DOHH2 (cell line): ENCODE measurements at regions not wholly inside any gene's neighbourhood (a gene's known extent, or its start where the extent isn't known, plus 50 kb on each side); places are given as distances from the start of the nearest gene placed in this dataset.

Experiments used
- H3F3A ChIP-seq: fragments of 200-600 bp; sonication (generic), shearing (Covaris generic); 2 replicates; pipeline ENCODE4 v1.6.0; 2016; ENCODE audit warnings: antibody characterized with exemption, mild to moderate bottlenecking; ENCODE audit not compliant: control insufficient read depth, insufficient read depth
- H3K27ac ChIP-seq: fragments of 200-600 bp; sonication (generic); 2 replicates; pipeline ENCODE4 v1.5.1; 2014; ENCODE audit warnings: low read depth, mild to moderate bottlenecking, low read length, moderate library complexity
- H3K27me3 ChIP-seq: fragments of 200-600 bp; sonication (generic); 2 replicates; pipeline ENCODE4 v1.6.1; 2014; ENCODE audit warnings: mild to moderate bottlenecking, low read length, mixed read lengths; ENCODE audit not compliant: control insufficient read depth
- H3K36me3 ChIP-seq: fragments of 200-600 bp; sonication (generic); 2 replicates; pipeline ENCODE4 v1.6.1; 2014; ENCODE audit warnings: mild to moderate bottlenecking, low read length, moderate library complexity, mixed read lengths; ENCODE audit not compliant: control insufficient read depth
- H3K4me1 ChIP-seq: fragments of 200-600 bp; sonication (generic); 2 replicates; pipeline ENCODE4 v1.6.1; 2014; ENCODE audit warnings: mild to moderate bottlenecking, low read length, mixed read lengths; ENCODE audit not compliant: control insufficient read depth
- H3K4me2 ChIP-seq: fragments of 200-600 bp; sonication (generic); 2 replicates; pipeline ENCODE4 v1.6.0; 2014; ENCODE audit warnings: mild to moderate bottlenecking, low read length, moderate library complexity
- H3K4me3 ChIP-seq: fragments of 200-600 bp; sonication (generic); 2 replicates; pipeline ENCODE4 v1.5.1; 2014; ENCODE audit warnings: mild to moderate bottlenecking, low read length, mixed read lengths
- H3K79me2 ChIP-seq: fragments of 200-600 bp; sonication (generic); 2 replicates; pipeline ENCODE4 v1.6.1; 2014; ENCODE audit warnings: mild to moderate bottlenecking, low read length, mixed read lengths; ENCODE audit not compliant: control insufficient read depth
- H3K9me2 ChIP-seq: fragments of 200-600 bp; sonication (generic); replicated peaks from 2 replicates; pipeline ENCODE4 v1.6.1; 2014; ENCODE audit warnings: mild to moderate bottlenecking, low read length, mixed read lengths; ENCODE audit not compliant: control insufficient read depth
- H3K9me3 ChIP-seq: fragments of 200-600 bp; sonication (generic); 2 replicates; pipeline ENCODE4 v1.6.1; 2014; ENCODE audit warnings: antibody characterized with exemption, low read length, mixed read lengths; ENCODE audit not compliant: control insufficient read depth, insufficient read depth
- H4K20me1 ChIP-seq: fragments of 200-600 bp; sonication (generic); 2 replicates; pipeline ENCODE4 v1.6.0; 2014; ENCODE audit warnings: low read depth, mild to moderate bottlenecking, antibody characterized with exemption, low read length, moderate library complexity; ENCODE audit not compliant: control insufficient read depth, insufficient read depth
- EZH2phosphoT487 ChIP-seq: fragments of 200-600 bp; sonication (generic); IDR thresholded peaks from 2 replicates; pipeline ENCODE4 v1.6.1; 2017; ENCODE audit warnings: borderline replicate concordance, mild to moderate bottlenecking, antibody characterized with exemption, low read length, moderate library complexity, mixed read lengths
- TF ChIP-seq, protein P1 (sequence below): fragments of 200-600 bp; sonication (generic); IDR thresholded peaks from one replicate; pipeline ENCODE4 v1.5.1; 2014; ENCODE audit warnings: antibody characterized with exemption, mild to moderate bottlenecking, low read depth, low read length; ENCODE audit not compliant: poor library complexity, severe bottlenecking

DNA sequence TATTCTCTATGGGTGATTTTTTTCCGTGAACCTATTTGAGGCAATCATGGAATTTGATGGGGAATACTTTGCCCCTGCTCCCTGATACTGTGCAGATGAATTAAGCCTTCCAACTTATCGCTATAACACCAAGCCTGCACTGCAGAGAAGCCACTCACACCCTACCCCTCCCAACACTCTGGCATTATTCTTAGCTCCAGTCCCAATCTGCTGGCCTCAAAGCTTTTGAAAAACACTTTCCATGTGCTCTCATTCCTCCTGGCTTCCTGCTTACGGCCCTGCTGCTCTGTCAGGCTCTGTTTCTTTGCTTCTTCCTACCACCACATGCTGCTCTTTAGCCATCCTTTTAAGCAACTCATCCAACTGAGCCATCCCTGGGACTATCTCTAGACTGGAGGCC lies 327.8 kb upstream of the SLCO3A1 start:
- no peaks in the 10 kb centered on the region for H3K79me2 ChIP-seq
- no peak overlapping the region for H3K4me2 ChIP-seq
- no peaks in the 10 kb centered on the region for H3K27me3 ChIP-seq
- H4K20me1 ChIP-seq: no peaks in the 10 kb centered on the region
- no peak for TF ChIP-seq EZH2phosphoT487
- TF ChIP-seq, protein P1, sequence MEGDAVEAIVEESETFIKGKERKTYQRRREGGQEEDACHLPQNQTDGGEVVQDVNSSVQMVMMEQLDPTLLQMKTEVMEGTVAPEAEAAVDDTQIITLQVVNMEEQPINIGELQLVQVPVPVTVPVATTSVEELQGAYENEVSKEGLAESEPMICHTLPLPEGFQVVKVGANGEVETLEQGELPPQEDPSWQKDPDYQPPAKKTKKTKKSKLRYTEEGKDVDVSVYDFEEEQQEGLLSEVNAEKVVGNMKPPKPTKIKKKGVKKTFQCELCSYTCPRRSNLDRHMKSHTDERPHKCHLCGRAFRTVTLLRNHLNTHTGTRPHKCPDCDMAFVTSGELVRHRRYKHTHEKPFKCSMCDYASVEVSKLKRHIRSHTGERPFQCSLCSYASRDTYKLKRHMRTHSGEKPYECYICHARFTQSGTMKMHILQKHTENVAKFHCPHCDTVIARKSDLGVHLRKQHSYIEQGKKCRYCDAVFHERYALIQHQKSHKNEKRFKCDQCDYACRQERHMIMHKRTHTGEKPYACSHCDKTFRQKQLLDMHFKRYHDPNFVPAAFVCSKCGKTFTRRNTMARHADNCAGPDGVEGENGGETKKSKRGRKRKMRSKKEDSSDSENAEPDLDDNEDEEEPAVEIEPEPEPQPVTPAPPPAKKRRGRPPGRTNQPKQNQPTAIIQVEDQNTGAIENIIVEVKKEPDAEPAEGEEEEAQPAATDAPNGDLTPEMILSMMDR: no peak
- no peaks in the 10 kb centered on the region for H3F3A ChIP-seq
- H3K27ac ChIP-seq: no peak overlapping the region
- H3K9me3 ChIP-seq: no peaks in the 10 kb centered on the region
- no peak overlapping the region for H3K4me3 ChIP-seq
- H3K36me3 ChIP-seq: no peaks in the 10 kb centered on the region
- no peaks in the 10 kb centered on the region for H3K4me1 ChIP-seq
- no peaks in the 10 kb centered on the region for H3K9me2 ChIP-seq

DNA sequence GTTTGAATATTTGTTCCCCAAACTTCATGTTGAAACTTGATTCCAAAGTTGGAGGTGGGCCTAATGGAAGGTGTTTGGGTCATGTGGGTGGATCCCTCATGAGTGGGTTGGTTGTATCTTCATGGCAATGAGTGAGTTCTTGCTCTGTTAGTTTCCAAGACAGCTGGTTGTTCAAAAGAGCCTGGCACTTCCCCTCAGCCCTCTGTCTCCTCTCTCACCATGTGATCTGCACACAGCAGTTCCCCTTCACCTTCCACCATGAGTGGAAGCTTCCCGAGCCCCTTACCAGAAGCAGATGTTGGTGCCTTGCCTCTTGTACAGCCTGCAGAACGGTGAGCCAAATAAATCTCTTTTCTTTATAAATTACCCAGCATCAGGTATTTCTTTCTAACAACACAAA lies 327.1 kb upstream of the SLCO3A1 start:
- no peaks in the 10 kb centered on the region for H3K27me3 ChIP-seq
- no peaks in the 10 kb centered on the region for H3F3A ChIP-seq
- H3K9me2 ChIP-seq: no peaks in the 10 kb centered on the region
- no peak overlapping the region for H3K4me3 ChIP-seq
- H3K36me3 ChIP-seq: no peaks in the 10 kb centered on the region
- no peaks in the 10 kb centered on the region for H4K20me1 ChIP-seq
- TF ChIP-seq, protein P1: no peak
- no peak for TF ChIP-seq EZH2phosphoT487
- no peak overlapping the region for H3K4me2 ChIP-seq
- H3K27ac ChIP-seq: no peak overlapping the region
- H3K79me2 ChIP-seq: no peaks in the 10 kb centered on the region
- no peaks in the 10 kb centered on the region for H3K4me1 ChIP-seq
- no peaks in the 10 kb centered on the region for H3K9me3 ChIP-seq

DNA sequence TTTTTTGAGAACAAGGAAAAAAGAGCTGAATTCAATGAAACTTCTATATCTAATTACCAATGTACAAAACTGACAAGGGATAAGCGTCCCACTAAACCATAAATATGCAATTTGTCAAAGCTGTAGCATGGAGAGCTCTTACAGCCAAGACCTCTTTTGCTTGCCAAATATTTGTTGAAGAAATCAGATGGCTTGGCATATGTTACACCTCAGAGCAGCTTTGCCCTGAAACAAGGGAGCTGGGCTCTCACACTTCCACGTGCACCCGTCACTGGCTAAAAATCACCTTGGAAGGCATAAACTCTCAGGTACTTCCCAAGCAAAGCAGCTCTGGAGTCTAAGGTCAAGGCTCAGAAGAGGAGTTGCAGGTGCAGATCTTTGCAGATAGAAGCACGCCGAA lies 324.7 kb upstream of the SLCO3A1 start:
- no peak for TF ChIP-seq EZH2phosphoT487
- TF ChIP-seq, protein P1: no peak
- H3K4me1 ChIP-seq: no peaks in the 10 kb centered on the region
- no peaks in the 10 kb centered on the region for H3K36me3 ChIP-seq
- H3K27ac ChIP-seq: no peak overlapping the region
- H3K79me2 ChIP-seq: no peaks in the 10 kb centered on the region
- no peaks in the 10 kb centered on the region for H3F3A ChIP-seq
- H4K20me1 ChIP-seq: no peaks in the 10 kb centered on the region
- no peak overlapping the region for H3K4me2 ChIP-seq
- no peaks in the 10 kb centered on the region for H3K9me2 ChIP-seq
- no peak overlapping the region for H3K4me3 ChIP-seq
- no peaks in the 10 kb centered on the region for H3K9me3 ChIP-seq
- no peaks in the 10 kb centered on the region for H3K27me3 ChIP-seq

DNA sequence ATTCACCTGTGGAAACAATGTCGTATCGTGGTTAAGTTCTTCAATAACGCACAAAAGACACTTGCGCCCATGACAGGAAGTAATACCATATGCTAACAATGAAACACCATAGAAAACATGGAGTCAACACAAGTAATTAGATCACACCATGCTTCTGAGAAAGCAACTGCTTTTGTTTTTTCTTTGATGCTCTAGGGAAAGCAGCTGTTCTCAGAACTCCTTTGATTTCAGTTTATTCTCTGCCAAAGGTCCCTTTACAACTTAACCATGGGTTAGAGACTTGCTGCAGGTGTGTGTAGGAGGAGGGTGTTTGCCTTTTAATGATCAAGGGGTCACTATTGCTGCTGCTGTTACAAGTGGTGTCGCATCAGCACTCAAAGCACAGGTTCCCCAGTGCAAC lies 324.0 kb upstream of the SLCO3A1 start:
- Histone ChIP-seq H3F3A (no peaks in the 10 kb centered on the region), H3K9me2 (no peaks in the 10 kb centered on the region), H3K27ac (no peak overlapping the region), H3K36me3 (no peaks in the 10 kb centered on the region), H3K4me2 (no peak overlapping the region), H3K27me3 (no peaks in the 10 kb centered on the region), H3K9me3 (no peaks in the 10 kb centered on the region), H3K4me1 (no peaks in the 10 kb centered on the region), H4K20me1 (no peaks in the 10 kb centered on the region), H3K79me2 (no peaks in the 10 kb centered on the region), H3K4me3 (no peak overlapping the region)
- no peak for TF ChIP-seq EZH2phosphoT487
